Panc1 (cell line): ENCODE measurements at regions not wholly inside any gene's neighbourhood (a gene's known extent, or its start where the extent isn't known, plus 50 kb on each side); places are given as distances from the start of the nearest gene placed in this dataset.

Source experiments
- CTCF ChIP-seq: fragments of 450-650 bp; IDR thresholded peaks from 2 replicates; pipeline ENCODE4 v1.5.1; 2017; ENCODE audit warnings: mild to moderate bottlenecking
- POLR2AphosphoS5 ChIP-seq: IDR thresholded peaks from 2 replicates; pipeline ENCODE4 v1.6.1; 2012; ENCODE audit warnings: mild to moderate bottlenecking, low read depth, low read length, moderate library complexity
- REST ChIP-seq, 2 experiments: IDR thresholded peaks; 2 replicates each; pipeline ENCODE4 v1.6.1; 2011 to 2012; ENCODE audit warnings: low read depth in 2 of 2, control low read depth in 1 of 2, low read length in 1 of 2, mild to moderate bottlenecking in 1 of 2, moderate library complexity in 1 of 2; ENCODE audit not compliant: insufficient read depth in 1 of 2
- SIN3A ChIP-seq: IDR thresholded peaks from 2 replicates; pipeline ENCODE4 v1.6.1; 2012; ENCODE audit warnings: low read depth, mild to moderate bottlenecking, low read length, moderate library complexity, borderline replicate concordance; ENCODE audit not compliant: insufficient read depth
- TCF7L2 ChIP-seq: IDR thresholded peaks from 2 replicates; pipeline ENCODE4 v1.6.1; 2011; ENCODE audit warnings: mild to moderate bottlenecking, low read depth, low read length, inconsistent platforms

- TF ChIP-seq CTCF (no peak), REST (IDR thresholded peaks at IDR 0.05; ENCODE audit: insufficient read depth in 1 of 2, low read depth in 2 of 2, low read length in 1 of 2) (no peak), SIN3A (no peak), POLR2AphosphoS5 (no peak), TCF7L2 (no peak)
Observed at GRCh38 chr11:107071129-107071528, 52.9 kb upstream of the GUCY1A2 start.
